ENCODE measurements at regions not wholly inside any gene's neighbourhood (a gene's known extent, or its start where the extent isn't known, plus 50 kb on each side); places are given as distances from the start of the nearest gene placed in this dataset.

DNA sequence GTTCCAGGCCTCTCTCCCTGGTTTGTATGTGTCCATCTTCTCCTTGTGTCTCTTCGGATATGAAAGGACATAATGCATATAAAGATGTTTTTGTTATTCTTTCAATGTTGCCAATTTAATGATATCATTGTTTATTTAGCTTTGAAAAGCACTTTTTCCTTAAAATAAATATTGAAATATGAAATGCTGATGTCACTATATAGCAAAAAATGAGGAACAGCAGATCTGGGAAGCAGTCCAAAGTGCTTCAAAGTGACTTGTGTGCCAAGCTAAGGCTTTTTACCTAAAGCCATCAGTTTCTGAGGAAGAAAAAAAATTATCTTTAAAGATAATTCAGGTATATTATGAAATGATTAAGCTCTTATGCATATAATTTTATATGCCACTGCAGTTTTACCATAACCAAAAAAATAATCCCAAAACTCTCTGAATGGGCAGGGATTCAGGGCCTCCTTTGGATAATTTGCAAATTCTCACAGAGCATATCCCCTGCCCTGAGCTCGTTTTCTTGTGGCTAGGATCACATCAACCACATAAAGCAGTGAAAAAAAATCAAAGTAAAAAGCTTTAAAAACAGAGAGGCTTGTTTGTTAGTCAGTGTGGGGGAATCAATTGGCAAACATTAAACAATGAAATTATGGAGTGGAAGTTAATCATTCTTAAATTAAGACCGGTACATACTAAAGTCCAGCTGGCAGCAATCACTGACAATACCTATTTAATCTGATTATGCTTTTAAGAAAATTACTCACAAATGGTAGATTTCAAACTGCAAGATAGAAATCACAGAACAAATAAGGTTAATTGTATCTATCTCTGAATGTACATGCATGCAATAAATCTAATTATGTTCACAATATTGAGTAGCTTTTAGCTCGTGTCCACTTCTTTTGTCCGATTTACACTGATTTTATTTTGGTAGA is 1027.9 kb upstream of the ADGRB3 start:
- TF ChIP-seq, protein P1, sequence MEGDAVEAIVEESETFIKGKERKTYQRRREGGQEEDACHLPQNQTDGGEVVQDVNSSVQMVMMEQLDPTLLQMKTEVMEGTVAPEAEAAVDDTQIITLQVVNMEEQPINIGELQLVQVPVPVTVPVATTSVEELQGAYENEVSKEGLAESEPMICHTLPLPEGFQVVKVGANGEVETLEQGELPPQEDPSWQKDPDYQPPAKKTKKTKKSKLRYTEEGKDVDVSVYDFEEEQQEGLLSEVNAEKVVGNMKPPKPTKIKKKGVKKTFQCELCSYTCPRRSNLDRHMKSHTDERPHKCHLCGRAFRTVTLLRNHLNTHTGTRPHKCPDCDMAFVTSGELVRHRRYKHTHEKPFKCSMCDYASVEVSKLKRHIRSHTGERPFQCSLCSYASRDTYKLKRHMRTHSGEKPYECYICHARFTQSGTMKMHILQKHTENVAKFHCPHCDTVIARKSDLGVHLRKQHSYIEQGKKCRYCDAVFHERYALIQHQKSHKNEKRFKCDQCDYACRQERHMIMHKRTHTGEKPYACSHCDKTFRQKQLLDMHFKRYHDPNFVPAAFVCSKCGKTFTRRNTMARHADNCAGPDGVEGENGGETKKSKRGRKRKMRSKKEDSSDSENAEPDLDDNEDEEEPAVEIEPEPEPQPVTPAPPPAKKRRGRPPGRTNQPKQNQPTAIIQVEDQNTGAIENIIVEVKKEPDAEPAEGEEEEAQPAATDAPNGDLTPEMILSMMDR (IDR thresholded peaks at IDR 0.05; ENCODE audit: low read depth, low read length): no peak
- TF ChIP-seq EZH2phosphoT487 (IDR thresholded peaks at IDR 0.05; ENCODE audit: low read depth): no peak
